A549 (cell line): ENCODE measurements at regions not wholly inside any gene's neighbourhood (a gene's known extent, or its start where the extent isn't known, plus 50 kb on each side); places are given as distances from the start of the nearest gene placed in this dataset.

Source experiments
- CTCF ChIP-seq: fragments of >200 bp; sonication (Bioruptor Twin); formaldehyde crosslinking; IDR thresholded peaks from 3 replicates; pipeline ENCODE4 v1.5.1; 2016
- HMGXB4 ChIP-seq: fragments of 250-450 bp; sonication (Bioruptor Pico); IDR thresholded peaks from 2 replicates; pipeline ENCODE4 v1.5.0; 2021; ENCODE audit warnings: mild to moderate bottlenecking, moderate library complexity, borderline replicate concordance
- JUN ChIP-seq, 2 experiments: fragments of >200 bp; sonication (Bioruptor Twin); formaldehyde crosslinking; IDR thresholded peaks; 2 replicates in 1 of 2; 3 replicates in 1 of 2; pipeline ENCODE4 v1.6.1; 2016 to 2017
- POLR2A ChIP-seq: IDR thresholded peaks from 2 replicates; pipeline ENCODE4 v1.6.1; 2012; ENCODE audit warnings: mild to moderate bottlenecking, low read length
- REST ChIP-seq: fragments of 200-600 bp; sonication (generic); IDR thresholded peaks from 2 replicates; pipeline ENCODE4 v1.6.1; 2016; ENCODE audit warnings: antibody characterized with exemption, mild to moderate bottlenecking, moderate library complexity
- RFX5 ChIP-seq: fragments of 450-650 bp; IDR thresholded peaks from 2 replicates; pipeline ENCODE4 v1.7.1; 2014; ENCODE audit warnings: antibody characterized with exemption, mild to moderate bottlenecking, moderate library complexity

GRCh38 chr11:29780756-29781155, 236.1 kb downstream of the KCNA4 start:
- TF ChIP-seq POLR2A (no peak), CTCF (no peak), HMGXB4 (CRISPR knock-in tag) (no peak), JUN (IDR thresholded peaks at IDR 0.05) (no peak), REST (no peak), RFX5 (no peak)
